Erythroblast (primary cell): ENCODE measurements at regions not wholly inside any gene's neighbourhood (a gene's known extent, or its start where the extent isn't known, plus 50 kb on each side); places are given as distances from the start of the nearest gene placed in this dataset.

Experiments
- GATA1 ChIP-seq: IDR thresholded peaks from 2 replicates; pipeline ENCODE4 v1.6.1; 2011; ENCODE audit warnings: low read depth, mild to moderate bottlenecking, control low read depth, low read length, moderate library complexity
- POLR2A ChIP-seq: IDR thresholded peaks from 2 replicates; pipeline ENCODE4 v1.6.1; 2011; ENCODE audit warnings: mild to moderate bottlenecking, low read length

DNA sequence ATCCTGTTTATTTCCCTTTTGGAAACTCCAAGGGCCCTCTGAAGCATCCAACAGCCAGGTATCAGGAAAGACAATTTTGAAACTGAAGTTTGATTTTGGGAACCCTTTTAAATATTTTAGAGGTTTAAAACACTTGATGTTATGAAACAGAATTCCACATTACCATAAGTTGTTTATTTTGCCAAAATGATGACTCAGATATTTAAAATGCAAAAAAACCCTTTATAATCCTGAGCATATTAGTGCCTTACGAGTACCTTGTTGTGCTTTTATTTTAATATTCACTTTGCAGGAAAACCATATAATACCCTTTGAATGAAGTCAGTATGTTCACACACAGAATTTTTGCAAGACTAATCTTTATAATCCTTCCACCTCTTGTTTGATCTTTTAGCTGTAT is 765.1 kb upstream of the CA10 start:
- TF ChIP-seq POLR2A = no peak
- no peak for TF ChIP-seq GATA1
